HG03066 (cell line): ENCODE measurements at regions not wholly inside any gene's neighbourhood (a gene's known extent, or its start where the extent isn't known, plus 50 kb on each side); places are given as distances from the start of the nearest gene placed in this dataset.
"Not testable (repeated sequence)": the region's sequence is repeated elsewhere in the genome, so short reads cannot be mapped to it uniquely, and the experiment has no call there.

Experiments used
- ATAC-seq: cut with Tn5 transposase; IDR thresholded peaks from one replicate; pipeline ENCODE4 v1.9.1; 2021; ENCODE audit warnings: low read depth; ENCODE audit not compliant: unreplicated experiment

DNA sequence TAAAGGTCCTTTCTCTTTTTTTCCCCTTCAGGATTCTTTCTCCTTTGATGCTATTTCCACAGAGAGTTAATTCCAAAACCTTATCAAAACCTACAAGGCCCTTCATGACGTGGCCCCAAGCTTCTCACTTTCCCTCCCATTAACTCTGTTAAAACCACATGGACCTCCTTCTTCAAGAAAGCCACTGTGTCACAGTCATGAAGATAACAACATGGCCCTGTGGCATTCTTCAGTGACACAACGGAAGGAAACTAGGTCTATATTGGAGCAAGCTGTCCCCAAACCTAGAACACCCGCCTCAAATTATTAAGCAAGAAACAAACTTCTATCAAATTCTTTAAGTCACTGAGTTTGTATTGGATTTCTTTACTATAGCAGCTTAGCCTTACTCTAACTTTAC is 611.1 kb downstream of the NUF2 start:
- no peak for ATAC-seq

DNA sequence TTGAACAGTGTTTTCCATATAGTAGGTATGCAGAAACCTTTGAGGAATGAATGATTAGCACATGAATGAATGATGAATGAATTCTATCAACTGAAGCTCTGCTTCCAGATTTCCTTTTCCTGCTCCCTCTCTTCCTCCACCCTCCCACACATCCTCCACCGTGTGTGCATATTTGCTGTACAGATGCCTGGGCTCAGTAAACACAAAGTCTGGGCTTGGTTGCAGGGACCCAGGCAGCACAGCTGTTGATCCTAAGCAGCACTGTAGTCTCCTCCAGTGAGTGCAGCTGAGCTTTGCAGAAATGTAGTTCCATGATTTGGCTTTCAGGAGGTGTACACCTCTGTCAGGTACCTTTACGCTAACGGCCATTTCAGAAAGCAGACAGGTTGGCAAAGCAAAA is 611.7 kb downstream of the NUF2 start:
- no peak for ATAC-seq

DNA sequence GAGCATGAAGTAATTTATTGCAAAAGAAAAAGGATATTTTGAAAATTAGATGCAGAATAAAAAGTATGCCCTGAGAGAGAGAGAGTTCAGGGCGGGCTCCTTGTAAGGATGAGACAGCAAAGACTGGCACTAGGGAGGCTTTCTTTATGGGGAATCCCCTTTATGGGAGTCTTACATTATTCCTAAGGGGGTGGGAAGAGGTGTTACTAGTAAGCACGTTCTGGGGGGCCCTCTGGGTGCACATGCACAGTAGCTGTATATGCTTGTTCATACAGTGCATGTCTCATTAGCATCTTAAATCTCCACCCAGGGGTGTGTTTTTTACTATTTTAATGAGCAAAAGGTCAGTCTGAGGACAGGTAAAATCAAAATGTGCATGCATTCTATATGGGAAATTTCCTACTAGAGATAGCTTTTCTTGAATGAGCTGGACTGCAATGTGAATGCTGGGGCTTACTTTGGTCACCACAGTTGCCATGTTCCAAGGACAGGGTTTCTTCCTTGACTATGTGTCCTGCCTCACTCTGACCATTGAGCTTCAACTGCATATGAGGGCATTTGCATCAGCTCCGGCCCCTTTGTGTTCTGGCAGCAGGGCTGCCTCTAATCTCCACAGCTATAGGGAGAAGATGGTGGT is 614.1 kb downstream of the NUF2 start:
- no peak for ATAC-seq

DNA sequence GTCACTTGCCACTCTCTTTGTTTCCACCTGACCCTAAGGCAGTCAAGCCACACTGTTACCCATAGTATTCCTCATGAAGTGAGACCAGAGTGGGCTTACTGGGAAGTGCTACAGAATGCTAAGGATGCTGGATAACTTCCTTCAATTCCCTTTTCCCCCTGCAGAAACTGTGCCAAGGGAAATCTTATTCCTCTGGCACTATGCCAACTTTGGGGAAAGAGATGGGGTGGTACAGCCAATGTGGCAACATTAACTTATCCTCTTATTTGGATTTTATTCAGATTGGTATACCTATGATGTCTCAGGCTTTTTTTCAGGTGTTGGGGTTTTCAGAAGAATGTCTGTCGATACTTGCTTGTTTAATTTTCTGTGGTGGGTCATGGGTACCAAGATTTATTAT is 599.4 kb upstream of the PBX1 start:
- no peak for ATAC-seq

DNA sequence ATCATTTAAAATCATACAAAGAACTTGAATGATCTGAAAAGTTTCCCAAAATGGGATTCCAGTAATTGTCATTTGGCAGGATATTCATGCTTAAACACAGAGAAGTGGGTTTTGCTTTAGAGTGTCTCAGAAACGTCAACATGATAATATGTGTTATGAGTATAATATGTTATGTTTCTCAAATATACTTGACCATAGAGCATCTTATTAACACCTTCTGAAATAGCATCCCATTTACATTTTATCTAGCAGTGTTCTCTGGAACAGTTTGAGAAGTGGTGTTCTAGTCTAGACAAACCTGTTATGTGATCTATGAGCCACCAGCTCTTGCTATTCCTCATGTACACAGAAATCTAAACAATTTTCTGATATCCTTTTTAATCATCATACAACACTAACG is 588.8 kb upstream of the PBX1 start:
- no peak for ATAC-seq

DNA sequence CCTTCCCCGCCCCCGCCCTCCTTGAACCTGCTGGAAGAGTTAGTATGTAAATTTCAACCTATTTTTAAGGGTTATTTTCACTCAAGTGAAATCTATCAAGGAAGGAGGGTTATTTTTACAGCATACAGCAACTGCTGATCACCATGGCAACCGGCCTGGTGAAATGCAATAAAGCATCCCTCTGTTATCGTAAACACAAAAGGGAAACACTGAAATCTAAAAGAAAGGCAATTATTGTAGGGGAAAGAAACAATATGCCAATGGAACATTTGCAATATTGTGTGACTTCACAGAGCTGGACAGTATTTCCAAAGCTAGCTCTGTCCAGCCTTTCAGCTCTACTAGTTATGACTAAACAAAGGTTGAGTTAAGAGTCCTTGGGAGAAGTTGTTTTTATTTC is 588.3 kb upstream of the PBX1 start:
- no peak for ATAC-seq

DNA sequence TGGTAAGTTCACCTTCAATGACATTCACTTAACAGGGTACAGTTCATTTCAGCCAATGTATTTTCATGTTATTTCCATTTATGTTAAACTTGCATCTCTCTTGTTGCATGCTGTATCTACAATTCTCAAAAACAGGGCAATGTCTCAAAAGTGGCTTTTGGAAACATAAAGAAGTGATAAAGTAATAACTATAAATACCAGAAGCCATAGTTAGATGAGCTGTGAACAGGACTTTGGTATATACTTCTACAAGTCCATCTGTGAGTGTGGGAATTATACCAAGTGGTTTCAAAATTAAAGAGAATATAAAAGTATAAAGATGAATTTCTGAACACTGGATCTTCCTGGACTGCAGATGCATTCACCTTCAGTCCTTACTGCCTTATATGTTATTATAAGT is 585.4 kb upstream of the PBX1 start:
- ATAC-seq, result no peak

DNA sequence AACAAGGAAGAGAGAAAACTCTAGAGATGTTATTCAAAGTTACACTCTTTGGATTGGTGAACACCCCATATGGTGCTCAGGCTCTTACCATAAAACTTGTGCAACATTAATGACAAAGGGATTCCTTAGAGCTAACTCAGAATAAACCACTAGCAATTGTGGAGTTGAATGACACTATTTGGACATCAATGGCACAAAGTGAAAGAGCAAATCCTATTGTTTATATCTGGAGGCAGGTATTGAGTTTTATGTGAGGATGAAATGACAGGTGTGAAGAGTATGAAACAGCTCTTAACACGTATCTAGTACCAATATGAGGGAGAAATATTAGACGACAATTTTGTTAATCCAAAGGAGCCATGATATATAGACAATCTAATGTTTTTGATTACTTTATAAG is 584.9 kb upstream of the PBX1 start:
- ATAC-seq, result no peak

DNA sequence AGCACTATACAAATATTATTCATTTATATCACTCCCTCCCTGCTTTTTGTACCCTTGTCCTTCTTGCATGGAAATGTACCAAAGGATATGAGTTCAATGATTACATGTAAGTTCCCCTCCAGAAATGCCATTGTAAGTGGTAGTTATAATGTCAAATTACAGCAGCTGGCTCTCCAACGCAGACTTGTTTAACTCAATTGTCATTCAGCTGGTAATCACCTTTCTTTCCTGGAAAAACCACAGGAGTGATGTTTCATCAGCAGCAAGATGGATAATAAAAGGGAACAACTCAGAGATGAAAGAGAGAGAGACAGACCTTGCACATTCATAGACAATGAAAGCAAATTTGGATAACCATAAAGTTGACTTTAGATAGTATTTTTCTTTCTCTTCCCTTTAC is 578.6 kb upstream of the PBX1 start:
- ATAC-seq, result no peak

DNA sequence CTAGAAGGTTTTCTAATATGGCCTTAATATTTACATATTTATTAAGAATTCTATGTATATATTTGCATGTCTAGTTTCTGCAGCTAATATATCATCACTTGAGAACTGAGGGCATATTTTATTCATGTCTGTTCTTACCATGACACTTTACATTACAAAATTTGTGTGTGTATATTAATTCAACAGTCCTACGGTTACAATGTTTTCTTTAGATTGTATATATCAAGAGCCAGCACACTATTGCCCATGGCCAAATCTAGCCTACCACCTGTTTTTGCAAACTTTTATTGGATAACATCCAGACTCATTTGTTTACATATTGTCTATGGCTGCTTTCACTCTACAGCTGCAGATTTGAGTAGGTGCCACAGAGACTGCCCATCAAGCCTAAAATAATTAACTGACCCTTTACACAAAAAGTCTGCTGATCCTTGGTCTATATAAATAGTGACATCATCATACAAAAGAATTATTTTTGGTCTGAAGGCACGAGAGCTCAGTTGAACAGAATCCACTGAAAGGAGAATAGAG is 577.4 kb upstream of the PBX1 start:
- ATAC-seq, result no peak

DNA sequence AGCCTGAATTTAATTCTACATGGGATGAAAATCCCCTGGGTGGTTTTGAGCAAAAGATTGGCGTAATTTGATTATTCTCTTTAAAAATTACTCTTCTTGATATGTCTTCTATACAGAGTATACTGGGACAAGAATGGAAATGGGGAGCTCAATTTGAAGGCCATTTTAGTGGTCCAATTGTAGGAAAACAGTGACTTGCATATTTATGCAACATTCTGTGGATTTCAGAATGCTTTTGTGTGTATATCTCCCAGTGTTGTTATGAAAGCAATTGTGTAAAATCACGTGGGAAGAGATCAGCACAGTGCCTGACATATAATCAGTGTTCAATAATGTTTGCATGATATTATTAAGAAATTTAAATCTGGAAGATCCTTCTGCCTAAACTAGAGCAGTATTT is 575.9 kb upstream of the PBX1 start:
- no peak for ATAC-seq

DNA sequence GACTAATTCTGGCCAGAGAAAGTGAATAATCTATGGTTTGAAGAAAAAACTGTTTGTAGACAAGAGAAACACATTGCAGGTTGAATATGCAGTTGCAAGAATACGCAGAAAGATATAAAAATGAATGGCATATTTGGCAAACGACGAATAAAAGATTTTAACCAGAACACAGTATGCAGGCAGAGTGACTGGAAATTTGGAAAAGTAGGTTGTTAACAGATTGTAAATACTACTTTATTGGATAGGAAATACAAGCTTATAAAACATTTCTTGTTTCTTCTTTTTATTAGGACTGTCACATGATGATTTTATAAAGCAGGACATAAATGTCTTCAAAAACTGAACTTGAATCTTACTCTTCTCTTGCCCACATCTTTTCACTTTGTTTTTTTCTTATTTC is 573.3 kb upstream of the PBX1 start:
- no peak for ATAC-seq

DNA sequence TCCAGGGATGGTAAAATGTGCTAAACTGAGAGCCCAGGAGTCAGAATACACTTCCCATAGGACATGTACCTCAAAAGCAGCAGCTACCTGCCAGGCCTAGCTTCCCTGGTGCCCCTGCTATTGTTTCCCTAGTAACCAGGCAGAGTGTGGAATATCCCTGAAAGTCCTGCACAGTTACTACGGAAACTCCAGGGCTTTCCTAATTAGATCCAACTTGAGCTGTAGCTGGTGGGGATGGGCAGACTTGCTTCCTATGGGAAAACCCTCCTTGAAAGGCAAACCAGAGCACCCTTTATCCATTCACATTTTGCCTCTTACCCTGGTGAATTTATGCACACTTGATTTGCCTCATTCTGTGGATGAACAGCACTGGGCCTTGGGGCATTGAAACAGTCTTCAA is 559.9 kb upstream of the PBX1 start:
- ATAC-seq, result no peak

DNA sequence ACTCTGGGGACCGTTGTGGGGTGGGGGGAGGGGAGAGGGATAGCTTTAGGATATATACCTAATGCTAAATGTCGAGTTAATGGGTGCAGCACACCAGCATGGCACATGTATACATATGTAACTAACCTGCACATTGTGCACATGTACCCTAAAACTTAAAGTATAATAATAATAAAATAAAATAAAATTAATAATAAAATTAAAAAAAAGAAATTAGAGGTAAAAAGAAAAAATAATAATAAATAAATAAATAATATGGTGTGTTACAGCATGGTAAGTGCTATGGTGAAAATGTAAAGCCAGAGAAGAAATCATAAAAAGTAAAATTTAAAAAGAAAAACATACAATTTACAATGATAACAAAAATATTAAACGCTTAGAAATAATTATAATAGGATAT is 552.8 kb upstream of the PBX1 start:
- not testable (repeated sequence) for ATAC-seq

DNA sequence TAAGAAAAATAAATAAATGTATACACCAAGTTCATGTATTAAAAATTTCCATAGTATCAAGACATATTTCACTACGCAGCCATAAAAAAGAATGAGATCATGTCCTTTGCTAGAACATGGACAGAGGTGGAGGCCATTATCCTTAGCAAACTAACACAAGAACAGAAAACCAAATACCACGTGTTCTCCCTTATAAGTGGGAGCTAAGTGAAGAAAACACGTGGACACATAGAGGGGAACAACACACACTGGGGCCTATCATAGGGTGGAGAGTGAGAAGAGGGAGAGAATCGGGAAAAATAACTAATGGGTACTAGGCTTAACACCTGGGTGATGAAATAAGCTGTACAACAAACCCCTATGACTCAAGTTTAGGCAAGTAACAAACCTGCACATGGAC is 552.4 kb upstream of the PBX1 start:
- ATAC-seq, result no peak

DNA sequence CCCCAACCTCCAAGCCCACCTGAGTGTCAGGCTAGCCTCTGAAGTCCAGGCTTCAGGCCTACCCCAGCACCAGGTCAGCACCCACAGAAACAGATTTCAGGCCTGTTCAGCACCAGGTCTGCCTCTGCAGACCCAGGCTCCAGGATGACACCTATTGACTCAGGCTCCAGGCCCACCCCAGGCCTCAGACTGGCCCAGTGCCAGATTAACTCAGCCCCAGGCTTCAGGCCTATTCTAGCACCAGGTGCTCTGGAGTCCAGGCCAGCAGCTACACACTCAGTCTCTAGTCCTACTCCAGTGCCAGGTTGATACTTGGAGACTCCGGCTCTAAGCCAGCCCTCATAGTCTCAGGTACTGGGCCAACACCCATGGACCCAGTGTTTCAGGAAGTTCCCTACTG is 541.7 kb upstream of the PBX1 start:
- no peak for ATAC-seq

DNA sequence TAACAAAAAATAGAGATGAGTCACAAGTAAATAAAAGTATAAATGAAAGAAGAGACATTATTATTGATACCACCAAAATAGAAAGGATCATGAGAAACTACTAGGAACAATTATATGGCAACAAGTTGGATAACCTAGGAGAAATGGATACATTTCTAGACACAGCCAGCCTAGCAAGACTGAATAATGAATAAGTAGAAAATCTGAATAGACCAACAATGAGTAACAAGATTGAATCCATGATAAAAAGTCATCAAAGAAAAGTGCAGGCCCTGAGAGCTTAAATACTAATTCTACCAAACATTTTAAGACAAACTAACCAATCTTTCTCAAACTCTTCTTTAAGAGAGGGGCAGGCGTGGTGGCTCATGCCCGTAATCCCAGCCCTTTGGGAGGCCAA is 538.6 kb upstream of the PBX1 start:
- no peak for ATAC-seq

DNA sequence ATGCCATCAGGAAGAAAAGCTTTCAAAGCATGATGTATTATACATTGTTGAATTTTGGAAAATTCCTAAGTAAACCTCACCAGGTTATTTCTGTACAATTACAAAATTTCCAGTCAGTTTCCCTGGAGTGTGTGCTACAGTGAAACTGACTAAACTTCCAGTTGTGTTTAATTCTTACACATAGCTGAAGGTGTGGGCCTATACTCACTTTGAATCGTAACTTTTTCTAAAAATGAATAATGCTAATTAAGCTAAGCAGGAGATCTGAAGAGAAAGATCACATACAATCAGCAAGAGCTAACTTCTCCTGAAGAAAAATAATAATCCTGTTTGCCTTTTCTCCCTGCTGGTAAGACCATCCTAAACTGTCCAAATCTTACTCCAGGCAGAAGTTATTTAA is 537.2 kb upstream of the PBX1 start:
- no peak for ATAC-seq

DNA sequence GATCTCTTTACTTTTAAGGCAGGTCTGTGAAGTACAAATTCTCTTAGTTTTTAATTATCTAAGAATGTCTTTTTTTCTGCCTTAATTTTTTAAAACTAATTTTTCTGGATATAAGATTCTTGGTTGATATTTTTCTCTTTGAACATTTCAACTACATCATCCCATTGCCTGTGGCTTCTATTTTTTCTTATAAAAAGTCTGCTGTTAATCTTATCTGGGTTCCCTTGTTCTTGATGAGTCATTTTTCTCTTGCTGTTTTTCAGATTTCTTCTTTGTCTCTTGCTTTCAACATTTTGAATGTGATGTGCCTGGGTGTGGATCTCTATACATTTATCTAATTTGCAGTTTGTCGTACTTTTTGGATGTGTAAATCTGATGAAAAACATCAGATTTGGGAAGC is 525.2 kb upstream of the PBX1 start:
- no peak for ATAC-seq

DNA sequence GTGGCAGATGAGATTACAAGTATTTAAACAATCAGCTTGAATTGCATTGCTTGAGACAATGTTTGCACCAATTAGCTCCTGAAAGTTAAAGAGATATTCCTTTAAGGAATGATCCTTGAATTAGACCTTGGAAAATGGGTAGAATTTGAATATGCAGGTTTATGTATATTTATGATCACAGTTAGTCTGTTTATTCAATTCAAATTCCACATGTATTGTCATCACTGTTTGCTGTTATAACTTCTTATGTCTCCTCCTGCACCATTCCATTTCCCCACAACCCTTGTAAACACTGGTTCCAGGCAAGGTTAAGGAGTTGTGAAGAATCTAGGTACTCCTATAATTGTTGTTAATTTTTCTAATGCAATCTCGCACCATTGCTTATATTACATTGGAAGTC is 518.2 kb upstream of the PBX1 start:
- ATAC-seq, result no peak

DNA sequence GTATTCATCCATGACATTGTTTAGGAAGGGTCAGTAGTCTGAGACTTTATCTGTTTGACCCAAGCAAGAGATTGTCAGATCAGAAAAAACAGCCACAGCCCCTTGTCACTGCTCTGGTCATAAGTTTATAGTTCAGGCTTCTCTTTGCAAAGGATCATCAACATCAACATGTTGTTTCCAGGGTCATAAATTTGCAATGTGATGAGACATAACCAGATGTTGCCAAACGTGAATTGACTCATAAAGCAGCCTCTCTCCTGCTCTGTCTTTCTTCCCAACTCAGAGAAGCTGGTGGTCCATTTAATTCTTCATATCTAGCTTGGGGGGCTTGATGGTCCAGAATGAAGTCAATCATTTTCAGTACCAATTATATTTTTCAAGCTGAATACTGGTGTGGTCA is 507.2 kb upstream of the PBX1 start:
- ATAC-seq, result no peak

DNA sequence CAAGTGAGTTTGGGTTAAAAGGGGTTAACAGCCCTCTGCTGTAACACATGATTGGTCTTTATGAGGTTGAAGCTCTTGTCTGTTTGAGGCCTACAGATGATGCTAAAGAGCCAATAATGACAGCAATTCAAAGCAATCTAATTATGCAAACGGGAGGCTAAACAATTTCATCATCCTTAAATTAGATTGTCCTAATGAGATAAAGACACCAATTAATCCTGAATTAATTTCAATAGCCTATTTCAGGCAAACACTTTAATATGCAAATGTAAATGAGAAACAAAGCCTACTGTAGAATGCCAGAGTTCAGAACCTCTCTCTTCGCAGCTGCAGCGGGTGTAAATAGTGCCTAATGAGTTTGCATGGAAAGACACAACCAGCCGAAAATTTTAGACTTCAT is 504.7 kb upstream of the PBX1 start:
- ATAC-seq, result no peak

DNA sequence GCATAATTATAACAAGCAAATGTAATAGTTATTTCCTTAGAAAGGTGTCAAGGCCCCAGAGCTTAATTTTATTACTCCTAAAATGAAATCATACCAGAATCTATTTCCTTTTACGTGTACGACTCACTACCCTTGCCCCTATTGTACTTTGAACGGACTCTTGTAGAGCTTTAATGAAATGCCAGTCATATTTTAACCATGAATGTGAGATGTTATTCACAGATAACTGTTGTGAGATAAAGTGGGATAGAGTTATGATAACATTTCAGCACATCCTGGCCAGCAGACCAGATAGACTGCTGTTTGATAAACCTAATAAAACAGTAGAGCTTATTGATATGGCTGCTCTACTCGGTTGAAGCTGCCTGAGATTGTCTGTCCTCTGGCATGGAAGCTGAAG is 500.8 kb upstream of the PBX1 start:
- ATAC-seq, result no peak
